ENCODE measurements at regions not wholly inside any gene's neighbourhood (a gene's known extent, or its start where the extent isn't known, plus 50 kb on each side); places are given as distances from the start of the nearest gene placed in this dataset.

- DNase-seq, result no peak
These were observed 590.3 kb downstream of the BCL11A start for GRCh38 chr2:59963157-59963556.

- DNase-seq, result no peak
These were observed 591.7 kb downstream of the BCL11A start for GRCh38 chr2:59961746-59962145.

GRCh38 chr2:59959944-59960343 lies 593.5 kb downstream of the BCL11A start:
- DNase-seq, result no peak

- DNase-seq, result no peak
These were observed 596.0 kb downstream of the BCL11A start for GRCh38 chr2:59957504-59957903.

GRCh38 chr2:59956981-59957380 lies 596.5 kb downstream of the BCL11A start:
- DNase-seq, result no peak

- no peak for DNase-seq
These were observed 605.4 kb downstream of the BCL11A start for GRCh38 chr2:59947917-59948541.

GRCh38 chr2:59947209-59947608 lies 606.2 kb downstream of the BCL11A start:
- DNase-seq, result no peak

- no peak for DNase-seq
These were observed 614.2 kb downstream of the BCL11A start for GRCh38 chr2:59939236-59939635.

GRCh38 chr2:59938181-59938580 lies 615.3 kb downstream of the BCL11A start:
- no peak for DNase-seq

- DNase-seq, result no peak
These were observed 617.4 kb downstream of the BCL11A start for GRCh38 chr2:59936048-59936447.

GRCh38 chr2:59935005-59935404 lies 618.4 kb downstream of the BCL11A start:
- no peak for DNase-seq

- DNase-seq, result no peak
These were observed 619.5 kb downstream of the BCL11A start for GRCh38 chr2:59933948-59934347.

- no peak for DNase-seq
These were observed 621.1 kb downstream of the BCL11A start for GRCh38 chr2:59932341-59932740.

- no peak for DNase-seq
These were observed 623.0 kb downstream of the BCL11A start for GRCh38 chr2:59930430-59930829.

- DNase-seq, result no peak
These were observed 626.7 kb downstream of the BCL11A start for GRCh38 chr2:59926731-59927130.

- no peak for DNase-seq
These were observed 628.1 kb downstream of the BCL11A start for GRCh38 chr2:59925321-59925720.

GRCh38 chr2:59924346-59924745 lies 629.1 kb downstream of the BCL11A start:
- no peak for DNase-seq

GRCh38 chr2:59922450-59922849 lies 631.0 kb downstream of the BCL11A start:
- DNase-seq, result no peak

GRCh38 chr2:59921743-59922142 lies 631.7 kb downstream of the BCL11A start:
- no peak for DNase-seq

- no peak for DNase-seq
These were observed 632.5 kb downstream of the BCL11A start for GRCh38 chr2:59920961-59921360.

GRCh38 chr2:59920307-59920706 lies 633.1 kb downstream of the BCL11A start:
- no peak for DNase-seq

- no peak for DNase-seq
These were observed 633.9 kb downstream of the BCL11A start for GRCh38 chr2:59919579-59919978.

GRCh38 chr2:59912042-59912441 lies 641.4 kb downstream of the BCL11A start:
- no peak for DNase-seq

- DNase-seq, result no peak
These were observed 643.3 kb downstream of the BCL11A start for GRCh38 chr2:59910166-59910565.

GRCh38 chr2:59909147-59909546 lies 644.3 kb downstream of the BCL11A start:
- no peak for DNase-seq

GRCh38 chr2:59905731-59906130 lies 647.7 kb downstream of the BCL11A start:
- DNase-seq, result no peak

Data from activated T-cell treated with anti-CD3 and anti-CD28 coated beads for 4 hours (primary cell).